ENCODE measurements at regions not wholly inside any gene's neighbourhood (a gene's known extent, or its start where the extent isn't known, plus 50 kb on each side); places are given as distances from the start of the nearest gene placed in this dataset.

DNA sequence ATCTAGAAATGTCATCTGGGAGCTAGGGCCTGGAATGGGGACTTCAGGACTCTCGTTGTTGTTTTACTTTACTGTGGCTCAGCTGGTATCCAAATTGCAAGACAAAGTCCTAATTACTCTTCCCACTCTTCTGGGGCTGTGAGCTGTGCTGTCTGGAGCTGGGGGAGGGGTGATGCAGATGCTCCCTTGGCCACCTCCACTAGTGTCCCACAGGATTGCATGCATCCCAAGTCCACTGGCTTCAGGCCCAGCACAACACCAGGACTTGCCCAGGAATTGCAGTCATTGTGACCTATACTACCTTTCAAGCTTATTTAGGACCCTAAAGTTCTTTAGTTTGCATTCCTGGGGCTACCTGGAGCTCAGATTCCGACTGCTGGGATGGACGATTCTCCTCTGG is 366.1 kb upstream of the FAM47C start:
- Histone ChIP-seq H3F3A (ENCODE audit: insufficient read depth, low read length) (no peaks in the 10 kb centered on the region), H3K4me1 (ENCODE audit: low read length) (no peaks in the 10 kb centered on the region), H3K4me3 (ENCODE audit: low read length) (no peak overlapping the region), H3K9ac (ENCODE audit: low read length) (no peak overlapping the region), H3K9me2 (replicated peaks; ENCODE audit: insufficient read depth, low read length) (no peaks in the 10 kb centered on the region), H3K4me2 (ENCODE audit: low read depth, low read length) (no peak overlapping the region), H3K36me3 (replicated peaks; ENCODE audit: insufficient read depth, low read length) (no peaks in the 10 kb centered on the region), H3K27ac (ENCODE audit: low read length) (no peak overlapping the region), H4K20me1 (ENCODE audit: insufficient read depth, low read length) (no peaks in the 10 kb centered on the region), H3K27me3 (replicated peaks; ENCODE audit: insufficient read depth, low read length) (no peaks in the 10 kb centered on the region), H2AFZ (ENCODE audit: low read length) (no peak overlapping the region), H3K79me2 (ENCODE audit: low read length) (no peaks in the 10 kb centered on the region), H3K9me3 (replicated peaks; ENCODE audit: insufficient read depth, low read length) (no peaks in the 10 kb centered on the region)
- DNase-seq = no peak
- TF ChIP-seq, protein P1, sequence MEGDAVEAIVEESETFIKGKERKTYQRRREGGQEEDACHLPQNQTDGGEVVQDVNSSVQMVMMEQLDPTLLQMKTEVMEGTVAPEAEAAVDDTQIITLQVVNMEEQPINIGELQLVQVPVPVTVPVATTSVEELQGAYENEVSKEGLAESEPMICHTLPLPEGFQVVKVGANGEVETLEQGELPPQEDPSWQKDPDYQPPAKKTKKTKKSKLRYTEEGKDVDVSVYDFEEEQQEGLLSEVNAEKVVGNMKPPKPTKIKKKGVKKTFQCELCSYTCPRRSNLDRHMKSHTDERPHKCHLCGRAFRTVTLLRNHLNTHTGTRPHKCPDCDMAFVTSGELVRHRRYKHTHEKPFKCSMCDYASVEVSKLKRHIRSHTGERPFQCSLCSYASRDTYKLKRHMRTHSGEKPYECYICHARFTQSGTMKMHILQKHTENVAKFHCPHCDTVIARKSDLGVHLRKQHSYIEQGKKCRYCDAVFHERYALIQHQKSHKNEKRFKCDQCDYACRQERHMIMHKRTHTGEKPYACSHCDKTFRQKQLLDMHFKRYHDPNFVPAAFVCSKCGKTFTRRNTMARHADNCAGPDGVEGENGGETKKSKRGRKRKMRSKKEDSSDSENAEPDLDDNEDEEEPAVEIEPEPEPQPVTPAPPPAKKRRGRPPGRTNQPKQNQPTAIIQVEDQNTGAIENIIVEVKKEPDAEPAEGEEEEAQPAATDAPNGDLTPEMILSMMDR (IDR thresholded peaks at IDR 0.05; ENCODE audit: low read length) = no peak
- no peak for TF ChIP-seq EZH2 (optimal IDR thresholded peaks at IDR 0.05; ENCODE audit: low read depth, low read length)
- TF ChIP-seq EZH2phosphoT487 (IDR thresholded peaks at IDR 0.05; ENCODE audit: low read length) = no peak

DNA sequence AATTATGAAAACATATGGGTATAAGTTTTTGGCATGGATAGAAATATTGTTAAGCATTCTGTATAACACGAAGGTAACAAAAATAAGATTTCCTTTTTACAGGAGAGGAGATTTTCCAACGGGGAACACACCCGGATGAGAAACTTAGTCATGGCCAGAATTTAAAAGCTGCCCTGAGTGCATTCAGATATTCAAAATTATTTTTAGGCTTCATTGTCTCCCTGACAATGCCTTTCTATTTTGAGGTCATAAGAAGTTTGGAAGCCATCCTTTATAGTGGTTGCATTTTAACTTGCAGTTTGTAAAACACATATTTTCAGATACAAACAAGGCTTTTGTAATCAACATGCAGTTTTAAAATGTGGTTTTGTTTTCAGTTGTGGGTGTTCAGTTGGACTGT is 357.5 kb upstream of the FAM47C start:
- Histone ChIP-seq H3K9me3 (replicated peaks; ENCODE audit: insufficient read depth, low read length) (no peaks in the 10 kb centered on the region), H3K79me2 (ENCODE audit: low read length) (no peaks in the 10 kb centered on the region), H3K9ac (ENCODE audit: low read length) (no peak overlapping the region), H3K27me3 (replicated peaks; ENCODE audit: insufficient read depth, low read length) (no peaks in the 10 kb centered on the region), H3K4me2 (ENCODE audit: low read depth, low read length) (no peak overlapping the region), H2AFZ (ENCODE audit: low read length) (no peak overlapping the region), H4K20me1 (ENCODE audit: insufficient read depth, low read length) (no peaks in the 10 kb centered on the region), H3K4me1 (ENCODE audit: low read length) (no peaks in the 10 kb centered on the region), H3K9me2 (replicated peaks; ENCODE audit: insufficient read depth, low read length) (no peaks in the 10 kb centered on the region), H3K4me3 (ENCODE audit: low read length) (no peak overlapping the region), H3K27ac (ENCODE audit: low read length) (no peak overlapping the region), H3F3A (ENCODE audit: insufficient read depth, low read length) (no peaks in the 10 kb centered on the region), H3K36me3 (replicated peaks; ENCODE audit: insufficient read depth, low read length) (no peaks in the 10 kb centered on the region)
- no peak for DNase-seq
- TF ChIP-seq, protein P1 (IDR thresholded peaks at IDR 0.05; ENCODE audit: low read length) = no peak
- TF ChIP-seq EZH2phosphoT487 (IDR thresholded peaks at IDR 0.05; ENCODE audit: low read length) = no peak

DNA sequence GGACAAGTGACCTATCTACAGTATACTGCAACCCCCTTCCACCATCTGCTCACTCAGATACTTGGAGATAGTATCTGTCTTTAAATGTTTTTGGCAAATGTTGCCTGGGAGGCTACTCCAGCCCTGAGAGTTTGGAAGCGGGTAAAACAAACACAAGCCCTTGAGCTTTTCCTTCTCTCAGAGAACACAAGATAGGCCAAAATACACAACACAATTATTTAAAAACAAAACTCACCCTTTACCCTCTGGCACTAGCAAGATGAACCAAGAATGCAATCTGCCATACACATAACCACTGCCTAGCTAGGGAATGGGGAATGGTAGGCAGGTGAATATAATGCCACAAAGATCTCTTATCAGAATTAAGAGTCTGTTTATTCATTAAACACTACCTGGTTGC is 324.7 kb upstream of the FAM47C start:
- no peak for DNase-seq
- no peak overlapping the region for H3K27ac ChIP-seq (ENCODE audit: low read length)

More for the DNA sequence above, 324.7 kb upstream of the FAM47C start:
- Histone ChIP-seq H3K36me3 (replicated peaks; ENCODE audit: insufficient read depth, low read length) (no peaks in the 10 kb centered on the region), H3K4me2 (ENCODE audit: low read depth, low read length) (no peak overlapping the region), H3K4me3 (ENCODE audit: low read length) (no peak overlapping the region), H3K9me3 (replicated peaks; ENCODE audit: insufficient read depth, low read length) (no peaks in the 10 kb centered on the region), H2AFZ (ENCODE audit: low read length) (no peak overlapping the region), H3K9ac (ENCODE audit: low read length) (no peak overlapping the region), H3F3A (ENCODE audit: insufficient read depth, low read length) (no peaks in the 10 kb centered on the region), H3K4me1 (ENCODE audit: low read length) (no peaks in the 10 kb centered on the region), H4K20me1 (ENCODE audit: insufficient read depth, low read length) (no peaks in the 10 kb centered on the region), H3K27me3 (replicated peaks; ENCODE audit: insufficient read depth, low read length) (no peaks in the 10 kb centered on the region), H3K9me2 (replicated peaks; ENCODE audit: insufficient read depth, low read length) (no peaks in the 10 kb centered on the region), H3K79me2 (ENCODE audit: low read length) (no peaks in the 10 kb centered on the region)
- TF ChIP-seq, protein P1 (IDR thresholded peaks at IDR 0.05; ENCODE audit: low read length) = no peak
- TF ChIP-seq EZH2 (optimal IDR thresholded peaks at IDR 0.05; ENCODE audit: low read depth, low read length) (no peak), EZH2phosphoT487 (IDR thresholded peaks at IDR 0.05; ENCODE audit: low read length) (no peak)
